ENCODE measurements at regions not wholly inside any gene's neighbourhood (a gene's known extent, or its start where the extent isn't known, plus 50 kb on each side); places are given as distances from the start of the nearest gene placed in this dataset.

DNA sequence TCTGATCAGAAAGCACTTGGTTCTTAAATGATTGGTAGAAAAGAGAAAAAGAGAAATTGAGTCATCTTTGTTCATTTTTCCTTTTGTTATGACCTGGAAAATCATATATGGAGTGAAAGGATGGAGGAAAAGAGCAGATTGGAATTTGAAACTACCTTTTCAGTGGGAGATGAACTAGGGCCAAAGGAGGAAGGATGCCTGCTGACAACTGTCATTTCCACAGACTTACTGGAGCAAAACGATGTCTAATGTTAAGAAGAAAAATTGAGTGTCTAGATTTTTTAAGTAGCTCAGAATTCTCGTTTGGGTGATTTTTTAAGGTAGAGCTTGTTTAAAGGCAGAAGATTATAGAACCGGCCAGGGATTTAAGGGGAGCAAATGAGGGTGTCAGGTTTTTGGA lies 144.6 kb upstream of the KCNIP4 start:
- TF ChIP-seq, protein P1, sequence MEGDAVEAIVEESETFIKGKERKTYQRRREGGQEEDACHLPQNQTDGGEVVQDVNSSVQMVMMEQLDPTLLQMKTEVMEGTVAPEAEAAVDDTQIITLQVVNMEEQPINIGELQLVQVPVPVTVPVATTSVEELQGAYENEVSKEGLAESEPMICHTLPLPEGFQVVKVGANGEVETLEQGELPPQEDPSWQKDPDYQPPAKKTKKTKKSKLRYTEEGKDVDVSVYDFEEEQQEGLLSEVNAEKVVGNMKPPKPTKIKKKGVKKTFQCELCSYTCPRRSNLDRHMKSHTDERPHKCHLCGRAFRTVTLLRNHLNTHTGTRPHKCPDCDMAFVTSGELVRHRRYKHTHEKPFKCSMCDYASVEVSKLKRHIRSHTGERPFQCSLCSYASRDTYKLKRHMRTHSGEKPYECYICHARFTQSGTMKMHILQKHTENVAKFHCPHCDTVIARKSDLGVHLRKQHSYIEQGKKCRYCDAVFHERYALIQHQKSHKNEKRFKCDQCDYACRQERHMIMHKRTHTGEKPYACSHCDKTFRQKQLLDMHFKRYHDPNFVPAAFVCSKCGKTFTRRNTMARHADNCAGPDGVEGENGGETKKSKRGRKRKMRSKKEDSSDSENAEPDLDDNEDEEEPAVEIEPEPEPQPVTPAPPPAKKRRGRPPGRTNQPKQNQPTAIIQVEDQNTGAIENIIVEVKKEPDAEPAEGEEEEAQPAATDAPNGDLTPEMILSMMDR (IDR thresholded peaks at IDR 0.05), result no peak
- no peak for TF ChIP-seq POLR2A (IDR thresholded peaks at IDR 0.05)
